Esophagus muscularis mucosa (tissue), 4 donors: ENCODE measurements at regions not wholly inside any gene's neighbourhood (a gene's known extent, or its start where the extent isn't known, plus 50 kb on each side); places are given as distances from the start of the nearest gene placed in this dataset.

Experiments used
- EP300 ChIP-seq: sonication (generic); formaldehyde crosslinking; IDR thresholded peaks from one replicate; pipeline ENCODE4 v1.6.1; 2017; ENCODE audit warnings: antibody characterized with exemption
- POLR2A ChIP-seq: fragments of 450-650 bp; IDR thresholded peaks from one replicate; pipeline ENCODE4 v1.6.1; 2017; ENCODE audit warnings: antibody characterized with exemption, moderate library complexity, mild to moderate bottlenecking, low read depth
- POLR2AphosphoS5 ChIP-seq, 2 donors: sonication (generic); formaldehyde crosslinking; IDR thresholded peaks; one replicate each; pipeline ENCODE4 v1.6.1; 2017; ENCODE audit warnings: antibody characterized with exemption in 2 of 2
- TF ChIP-seq, protein P1 (sequence below), 3 experiments: fragments of 200-600 bp in 2 of 3; fragments of 450-650 bp in 1 of 3; sonication (generic) in 2 of 3; IDR thresholded peaks; one replicate each; pipeline ENCODE4 v1.5.1; 2017 to 2019; ENCODE audit warnings: antibody characterized with exemption in 3 of 3, mild to moderate bottlenecking in 2 of 3, moderate library complexity in 1 of 3

DNA sequence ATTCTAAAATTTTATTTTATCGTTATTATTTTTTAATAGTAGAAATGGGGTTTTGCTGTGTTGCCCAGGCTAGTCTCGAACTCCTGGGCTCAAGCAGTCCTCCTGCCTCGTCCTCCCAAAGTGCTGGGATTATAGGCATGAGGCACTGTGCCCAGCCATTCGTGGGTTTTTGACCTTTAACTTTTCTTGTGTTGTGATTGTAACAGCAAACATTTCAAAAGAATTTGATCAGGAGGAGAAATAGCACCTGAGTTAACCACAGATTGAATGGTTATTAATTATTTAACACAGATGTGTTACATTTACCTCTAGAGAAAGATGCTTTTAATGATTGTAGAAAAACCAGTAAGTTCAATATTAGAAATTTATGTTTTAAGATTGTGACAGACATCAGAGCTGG, 132.0 kb downstream of the HAUS1 start:
- no peak for TF ChIP-seq EP300
- TF ChIP-seq, protein P1, sequence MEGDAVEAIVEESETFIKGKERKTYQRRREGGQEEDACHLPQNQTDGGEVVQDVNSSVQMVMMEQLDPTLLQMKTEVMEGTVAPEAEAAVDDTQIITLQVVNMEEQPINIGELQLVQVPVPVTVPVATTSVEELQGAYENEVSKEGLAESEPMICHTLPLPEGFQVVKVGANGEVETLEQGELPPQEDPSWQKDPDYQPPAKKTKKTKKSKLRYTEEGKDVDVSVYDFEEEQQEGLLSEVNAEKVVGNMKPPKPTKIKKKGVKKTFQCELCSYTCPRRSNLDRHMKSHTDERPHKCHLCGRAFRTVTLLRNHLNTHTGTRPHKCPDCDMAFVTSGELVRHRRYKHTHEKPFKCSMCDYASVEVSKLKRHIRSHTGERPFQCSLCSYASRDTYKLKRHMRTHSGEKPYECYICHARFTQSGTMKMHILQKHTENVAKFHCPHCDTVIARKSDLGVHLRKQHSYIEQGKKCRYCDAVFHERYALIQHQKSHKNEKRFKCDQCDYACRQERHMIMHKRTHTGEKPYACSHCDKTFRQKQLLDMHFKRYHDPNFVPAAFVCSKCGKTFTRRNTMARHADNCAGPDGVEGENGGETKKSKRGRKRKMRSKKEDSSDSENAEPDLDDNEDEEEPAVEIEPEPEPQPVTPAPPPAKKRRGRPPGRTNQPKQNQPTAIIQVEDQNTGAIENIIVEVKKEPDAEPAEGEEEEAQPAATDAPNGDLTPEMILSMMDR (IDR thresholded peaks at IDR 0.05): no peak
- no peak for TF ChIP-seq POLR2AphosphoS5 (IDR thresholded peaks at IDR 0.05)
- no peak for TF ChIP-seq POLR2A
